Cardiac fibroblast (primary cell): ENCODE measurements at regions not wholly inside any gene's neighbourhood (a gene's known extent, or its start where the extent isn't known, plus 50 kb on each side); places are given as distances from the start of the nearest gene placed in this dataset.

ENCODE experiments used
- DNase-seq, 2 donors: peaks; one replicate each; pipeline versions ENCODE4 v3.0.0 to v3.0.0-alpha.2; 2010; ENCODE audit warnings: low read depth in 2 of 2
- H3K4me3 ChIP-seq, 2 donors: replicated peaks in 1 of 2; 1 replicate in 1 of 2; 2 replicates in 1 of 2; pipeline ENCODE4 v1.5.1; 2011; ENCODE audit warnings: low read depth in 2 of 2, low read length in 2 of 2, mild to moderate bottlenecking in 2 of 2, moderate library complexity in 1 of 2
- CTCF ChIP-seq: IDR thresholded peaks from one replicate; pipeline ENCODE4 v1.5.1; 2011; ENCODE audit warnings: low read depth, mild to moderate bottlenecking, low read length, inconsistent platforms

DNA sequence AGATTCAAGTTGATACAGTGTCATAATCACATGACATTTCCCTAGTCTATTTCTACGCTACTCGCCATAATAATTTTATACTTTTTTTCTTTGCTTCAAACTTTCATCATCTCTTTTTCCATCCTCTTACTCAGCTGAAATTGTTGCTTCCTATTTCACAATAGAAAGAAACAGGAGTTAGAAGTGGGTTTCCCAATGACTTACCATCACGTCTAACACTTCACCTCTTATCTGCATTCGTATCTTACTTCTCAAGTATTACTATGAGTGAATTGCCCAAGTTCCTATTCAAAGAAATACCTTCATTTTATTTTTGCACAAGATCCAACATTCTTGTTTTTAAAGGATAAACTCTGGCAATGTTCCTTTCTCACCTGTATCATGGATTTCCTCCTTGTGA, 1539.9 kb downstream of the SI start:
- TF ChIP-seq CTCF, result no peak
- H3K4me3 ChIP-seq, result no peak overlapping the region
- no peak for DNase-seq

- DNase-seq, result no peak
- TF ChIP-seq CTCF, result no peak
- no peak overlapping the region for H3K4me3 ChIP-seq
These were observed 1544.9 kb downstream of the SI start for GRCh38 chr3:163533381-163533780.

GRCh38 chr3:163523375-163523774, 1554.9 kb downstream of the SI start:
- no peak overlapping the region for H3K4me3 ChIP-seq
- TF ChIP-seq CTCF, result no peak
- no peak for DNase-seq

DNA sequence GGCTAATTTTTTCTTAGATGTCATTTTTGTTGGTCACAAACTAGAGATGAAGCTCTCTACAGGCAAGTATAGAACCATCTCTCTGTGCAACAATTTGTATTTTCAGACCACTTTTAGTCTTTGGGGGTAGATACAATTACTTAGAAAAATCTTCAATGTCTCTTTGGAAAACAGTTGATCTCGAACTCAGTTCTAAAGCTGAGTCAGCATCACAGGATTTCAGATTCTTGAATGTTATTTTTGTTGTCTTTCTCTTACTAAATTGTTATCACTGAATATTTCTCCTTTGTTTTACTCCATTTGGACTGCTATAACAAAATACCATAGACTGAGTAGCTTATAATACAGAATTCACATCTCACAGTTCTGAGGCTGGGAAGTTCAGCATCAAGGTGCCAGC, 1557.0 kb downstream of the SI start:
- TF ChIP-seq CTCF, result no peak
- no peak overlapping the region for H3K4me3 ChIP-seq
- DNase-seq, result no peak

- DNase-seq, result no peak
- no peak for TF ChIP-seq CTCF
- H3K4me3 ChIP-seq, result no peak overlapping the region
These were observed 1560.2 kb downstream of the SI start for GRCh38 chr3:163518065-163518464.

GRCh38 chr3:163513149-163513657, 1565.1 kb downstream of the SI start:
- no peak overlapping the region for H3K4me3 ChIP-seq
- DNase-seq, result no peak

More at GRCh38 chr3:163513149-163513657, 1565.1 kb downstream of the SI start:
- no peak for TF ChIP-seq CTCF
